ENCODE measurements at regions not wholly inside any gene's neighbourhood (a gene's known extent, or its start where the extent isn't known, plus 50 kb on each side); places are given as distances from the start of the nearest gene placed in this dataset.

DNA sequence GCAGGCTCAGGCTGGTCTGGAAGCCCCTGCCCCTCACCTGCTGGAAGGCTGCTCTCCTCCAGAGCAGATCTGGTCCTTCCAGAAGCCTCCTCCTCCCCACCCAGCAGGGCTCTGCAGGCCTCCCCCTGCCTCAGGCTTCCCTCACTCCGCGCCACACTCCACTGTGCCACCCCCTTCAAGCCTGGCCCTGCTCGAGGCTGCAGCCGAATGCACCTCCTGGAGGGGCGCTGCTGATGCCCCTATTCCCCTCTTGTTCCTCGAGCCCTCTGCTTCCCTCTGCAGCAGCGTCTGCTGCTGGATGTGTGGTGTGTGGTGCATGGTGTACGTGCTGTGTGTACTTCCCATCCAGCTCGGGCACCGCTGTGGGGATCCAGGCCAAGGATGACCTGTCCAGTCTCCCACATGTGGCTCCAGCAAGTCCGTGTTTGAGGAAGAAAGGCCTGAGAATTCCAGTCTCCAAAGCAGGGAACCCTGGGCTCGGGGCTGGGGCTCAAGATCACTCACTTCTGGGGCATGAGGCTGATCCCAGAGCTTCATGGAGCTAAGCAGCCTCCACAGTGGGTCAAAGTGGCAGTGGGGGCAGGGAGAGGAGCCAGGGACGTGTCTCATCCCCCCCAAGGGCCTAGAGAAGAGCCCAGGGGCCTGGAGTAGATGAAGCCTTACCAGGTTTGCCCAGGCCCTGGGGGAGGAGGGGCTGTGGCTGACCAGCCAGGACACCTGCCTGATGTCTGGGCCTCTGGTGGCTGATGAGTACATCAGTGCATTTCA lies 136.0 kb upstream of the C14orf180 start:
- DNase-seq (ENCODE audit: extremely low spot score): no peak
- ChIA-PET CTCF (no interaction called here), POLR2A (no interaction called here)
- TF ChIP-seq BHLHE40 (IDR thresholded peaks at IDR 0.05; ENCODE audit: borderline replicate concordance): no peak
- TF ChIP-seq FOXA1 (IDR thresholded peaks at IDR 0.05): no peak
- TF ChIP-seq, protein P1, sequence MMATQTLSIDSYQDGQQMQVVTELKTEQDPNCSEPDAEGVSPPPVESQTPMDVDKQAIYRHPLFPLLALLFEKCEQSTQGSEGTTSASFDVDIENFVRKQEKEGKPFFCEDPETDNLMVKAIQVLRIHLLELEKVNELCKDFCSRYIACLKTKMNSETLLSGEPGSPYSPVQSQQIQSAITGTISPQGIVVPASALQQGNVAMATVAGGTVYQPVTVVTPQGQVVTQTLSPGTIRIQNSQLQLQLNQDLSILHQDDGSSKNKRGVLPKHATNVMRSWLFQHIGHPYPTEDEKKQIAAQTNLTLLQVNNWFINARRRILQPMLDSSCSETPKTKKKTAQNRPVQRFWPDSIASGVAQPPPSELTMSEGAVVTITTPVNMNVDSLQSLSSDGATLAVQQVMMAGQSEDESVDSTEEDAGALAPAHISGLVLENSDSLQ (IDR thresholded peaks at IDR 0.05): no peak
- no peak for TF ChIP-seq L3MBTL2 (conservative IDR thresholded peaks at IDR 0.05)
- no peak for TF ChIP-seq CTBP1 (IDR thresholded peaks at IDR 0.05; ENCODE audit: borderline replicate concordance)
- no peak for TF ChIP-seq ZNF384 (IDR thresholded peaks at IDR 0.05)
- no peak for TF ChIP-seq FOXK2 (IDR thresholded peaks at IDR 0.05)
- TF ChIP-seq TARDBP (IDR thresholded peaks at IDR 0.05): no peak
- no peak for TF ChIP-seq NFRKB (IDR thresholded peaks at IDR 0.05)
- TF ChIP-seq SP1 (IDR thresholded peaks at IDR 0.05): no peak
- no peak for TF ChIP-seq LEF1 (IDR thresholded peaks at IDR 0.05; ENCODE audit: borderline replicate concordance)
- TF ChIP-seq FOXM1 (IDR thresholded peaks at IDR 0.05; ENCODE audit: borderline replicate concordance): no peak
- no peak for TF ChIP-seq ARNT (IDR thresholded peaks at IDR 0.05)
- TF ChIP-seq HDGF (IDR thresholded peaks at IDR 0.05; ENCODE audit: borderline replicate concordance): no peak

DNA sequence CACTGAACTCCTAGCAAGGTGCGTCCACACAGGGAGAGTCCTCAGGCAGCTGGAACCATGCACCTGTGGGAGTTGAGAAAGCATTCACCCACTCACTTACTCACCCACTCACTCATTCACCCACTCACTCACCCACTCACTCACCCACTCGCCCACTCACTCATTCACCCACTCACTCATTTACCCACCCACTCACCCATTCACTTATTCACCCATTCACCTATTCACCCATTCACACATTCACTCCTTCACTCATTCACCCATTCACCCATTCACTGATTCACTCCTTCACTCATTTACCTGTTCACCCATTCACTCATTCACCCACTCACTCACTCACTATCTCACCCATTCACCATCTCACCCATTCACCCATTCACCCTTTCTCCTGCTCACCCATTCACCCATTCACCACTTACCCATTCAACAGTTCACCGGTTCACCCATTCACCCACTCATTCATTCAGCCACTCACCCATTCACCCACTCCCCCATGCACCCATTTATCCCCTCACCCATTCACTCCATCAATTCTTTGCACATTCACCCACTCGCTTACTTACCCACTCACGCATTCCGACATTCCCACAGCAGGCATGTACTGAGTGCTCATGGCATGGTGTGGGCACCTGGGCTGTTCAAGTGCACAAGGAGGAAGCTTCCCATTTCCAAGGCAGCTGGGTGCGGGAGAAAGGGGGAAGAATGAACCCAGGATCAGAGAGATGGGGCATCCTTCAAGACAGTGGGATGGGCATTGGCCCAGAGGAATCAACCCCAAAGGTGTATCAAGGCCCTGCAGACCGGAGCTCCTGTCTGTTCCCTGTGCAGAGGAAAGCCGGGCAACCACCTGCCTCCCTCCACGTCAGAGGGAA lies 135.2 kb upstream of the C14orf180 start:
- POLR2A ChIA-PET: no interaction called here
- DNase-seq (ENCODE audit: extremely low spot score): no peak
- CTCF ChIA-PET: no interaction called here
- TF ChIP-seq CTBP1 (IDR thresholded peaks at IDR 0.05; ENCODE audit: borderline replicate concordance) (no peak), FOXM1 (IDR thresholded peaks at IDR 0.05; ENCODE audit: borderline replicate concordance) (no peak), ELF4 (IDR thresholded peaks at IDR 0.05) (no peak), SUZ12 (IDR thresholded peaks at IDR 0.05) (no peak), FOXA1 (IDR thresholded peaks at IDR 0.05) (no peak), NFRKB (IDR thresholded peaks at IDR 0.05) (no peak), TARDBP (IDR thresholded peaks at IDR 0.05) (no peak), L3MBTL2 (conservative IDR thresholded peaks at IDR 0.05) (no peak), BHLHE40 (IDR thresholded peaks at IDR 0.05; ENCODE audit: borderline replicate concordance) (no peak), SP1 (IDR thresholded peaks at IDR 0.05) (no peak)
- TF ChIP-seq, protein P1 (IDR thresholded peaks at IDR 0.05): no peak

DNA sequence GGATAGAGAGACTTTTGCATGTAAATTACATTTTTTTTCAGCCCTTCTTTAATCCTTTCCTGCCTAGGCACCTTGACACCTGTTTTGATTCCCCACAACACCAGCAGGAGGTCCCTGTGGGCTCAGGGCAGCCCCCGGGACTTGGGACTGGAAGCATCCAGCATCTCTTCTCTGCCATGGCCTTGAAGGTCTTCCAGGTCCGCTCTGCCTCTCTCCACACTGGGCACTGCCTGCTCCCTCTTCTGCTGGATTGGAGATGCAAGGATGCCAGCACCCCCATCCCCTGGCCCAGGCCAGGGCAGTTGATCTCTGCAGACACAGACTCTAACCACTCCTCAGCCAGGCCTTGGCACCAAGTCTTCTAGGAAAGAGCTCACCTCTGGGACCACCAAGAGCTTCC lies 134.5 kb upstream of the C14orf180 start:
- POLR2A ChIA-PET: no interaction called here

DNA sequence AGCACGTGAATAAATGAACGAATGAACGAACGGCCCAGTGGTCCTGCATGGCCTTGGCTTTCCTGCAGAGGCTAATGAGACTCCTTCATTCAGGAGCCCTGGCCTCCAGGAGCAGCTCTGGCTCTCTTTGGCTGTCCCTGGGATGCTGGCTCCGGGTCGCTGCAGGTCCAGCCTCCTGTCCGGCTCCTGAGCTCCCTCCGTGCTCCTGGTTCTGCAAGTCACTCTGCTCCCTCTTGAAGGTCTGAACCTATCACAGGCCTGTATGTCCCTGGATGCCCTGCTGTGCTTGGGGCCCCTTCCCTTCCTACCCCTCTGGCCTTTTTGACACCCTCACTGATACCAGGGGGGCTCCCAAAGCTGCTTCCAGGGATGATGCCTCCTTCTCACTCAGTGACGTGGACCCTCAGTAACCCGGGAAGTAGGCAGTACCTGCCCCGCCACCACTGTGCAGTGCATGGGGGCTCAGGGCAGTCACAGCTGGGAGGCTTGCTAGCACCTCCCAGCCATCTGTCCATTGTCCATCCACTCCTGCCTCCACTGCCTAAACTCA lies 133.7 kb upstream of the C14orf180 start:
- no peak for DNase-seq (ENCODE audit: extremely low spot score)
- POLR2A ChIA-PET: interaction anchor here (0.6 kb wide), 1 partner anchor 19 kb away, joined by 3 read pairs; no protein-coding TSS in a partner anchor
- CTCF ChIA-PET: no interaction called here
- TF ChIP-seq NFRKB (IDR thresholded peaks at IDR 0.05) (no peak), HDGF (IDR thresholded peaks at IDR 0.05; ENCODE audit: borderline replicate concordance) (no peak), CTBP1 (IDR thresholded peaks at IDR 0.05; ENCODE audit: borderline replicate concordance) (no peak), ARNT (IDR thresholded peaks at IDR 0.05) (no peak), FOXK2 (IDR thresholded peaks at IDR 0.05) (no peak), ELF4 (IDR thresholded peaks at IDR 0.05) (no peak), FOXM1 (IDR thresholded peaks at IDR 0.05; ENCODE audit: borderline replicate concordance) (no peak)

More for the DNA sequence above, 134.5 kb upstream of the C14orf180 start:
- TF ChIP-seq SP1 (IDR thresholded peaks at IDR 0.05): no peak
- no peak for DNase-seq (ENCODE audit: extremely low spot score)
- CTCF ChIA-PET: no interaction called here

DNA sequence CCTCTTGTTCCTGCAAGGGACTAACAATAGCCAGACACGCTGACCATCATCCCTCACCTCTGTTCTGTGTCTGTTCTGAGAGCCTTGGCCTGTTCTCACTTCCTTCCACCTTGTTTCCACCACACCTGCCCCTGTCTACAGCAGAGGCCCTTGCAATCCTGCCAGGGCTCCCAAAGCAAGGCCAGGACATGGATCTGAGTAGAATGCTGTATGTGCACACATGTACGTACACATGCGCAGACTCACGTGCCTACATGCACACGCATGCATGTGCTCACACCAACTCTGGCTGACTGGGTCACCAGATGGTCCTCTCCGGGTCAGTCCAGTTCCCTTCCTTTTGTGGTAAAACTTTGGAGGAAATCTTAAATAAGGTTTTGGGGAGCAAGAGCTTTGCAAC lies 133.0 kb upstream of the C14orf180 start:
- TF ChIP-seq SP1 (IDR thresholded peaks at IDR 0.05) (no peak), ELF4 (IDR thresholded peaks at IDR 0.05) (no peak), HDGF (IDR thresholded peaks at IDR 0.05; ENCODE audit: borderline replicate concordance) (no peak), FOXM1 (IDR thresholded peaks at IDR 0.05; ENCODE audit: borderline replicate concordance) (no peak), SUZ12 (IDR thresholded peaks at IDR 0.05) (no peak), LEF1 (IDR thresholded peaks at IDR 0.05; ENCODE audit: borderline replicate concordance) (no peak), NFRKB (IDR thresholded peaks at IDR 0.05) (no peak), TARDBP (IDR thresholded peaks at IDR 0.05) (no peak), BHLHE40 (IDR thresholded peaks at IDR 0.05; ENCODE audit: borderline replicate concordance) (no peak), CTBP1 (IDR thresholded peaks at IDR 0.05; ENCODE audit: borderline replicate concordance) (no peak)
- DNase-seq (ENCODE audit: extremely low spot score): no peak
- CTCF ChIA-PET: interaction anchor here (0.6 kb wide), 1 partner anchor 14 kb away, joined by 3 read pairs; no protein-coding TSS in a partner anchor
- POLR2A ChIA-PET: no interaction called here

GRCh38 chr14:104447750-104448149 lies 131.8 kb upstream of the C14orf180 start:
- ChIA-PET POLR2A (no interaction called here), CTCF (no interaction called here)
- no peak for DNase-seq (ENCODE audit: extremely low spot score)
- TF ChIP-seq FOXM1 (IDR thresholded peaks at IDR 0.05; ENCODE audit: borderline replicate concordance): no peak
- no peak for TF ChIP-seq ELF4 (IDR thresholded peaks at IDR 0.05)
- TF ChIP-seq CTBP1 (IDR thresholded peaks at IDR 0.05; ENCODE audit: borderline replicate concordance): no peak

Data from HEK293T (cell line).